ENCODE measurements at regions not wholly inside any gene's neighbourhood (a gene's known extent, or its start where the extent isn't known, plus 50 kb on each side); places are given as distances from the start of the nearest gene placed in this dataset.

- TF ChIP-seq CREB1 (IDR thresholded peaks at IDR 0.05; ENCODE audit: low read depth) (no peak), TCF12 (IDR thresholded peaks at IDR 0.05; ENCODE audit: low read depth) (no peak), FOXM1 (IDR thresholded peaks at IDR 0.05; ENCODE audit: borderline replicate concordance, low read depth) (no peak), EP300 (IDR thresholded peaks at IDR 0.05; ENCODE audit: borderline replicate concordance) (no peak), NFIC (IDR thresholded peaks at IDR 0.05) (no peak), RAD21 (IDR thresholded peaks at IDR 0.05; ENCODE audit: low read depth) (no peak), EGR1 (IDR thresholded peaks at IDR 0.05) (no peak)
Observed at GRCh38 chr15:35159170-35159569, 74.1 kb upstream of the NANOGP8 start.

- TF ChIP-seq CEBPB (IDR thresholded peaks at IDR 0.05) (no peak), USF1 (IDR thresholded peaks at IDR 0.05) (no peak), FOXM1 (IDR thresholded peaks at IDR 0.05; ENCODE audit: borderline replicate concordance, low read depth) (no peak), TEAD4 (IDR thresholded peaks at IDR 0.05) (no peak), TCF12 (IDR thresholded peaks at IDR 0.05; ENCODE audit: low read depth) (no peak), EGR1 (IDR thresholded peaks at IDR 0.05) (no peak), RAD21 (IDR thresholded peaks at IDR 0.05; ENCODE audit: low read depth) (no peak), CREB1 (IDR thresholded peaks at IDR 0.05; ENCODE audit: low read depth) (no peak), YY1 (IDR thresholded peaks at IDR 0.05; ENCODE audit: low read depth) (no peak), TAF1 (IDR thresholded peaks at IDR 0.05; ENCODE audit: low read depth) (no peak), NFIC (IDR thresholded peaks at IDR 0.05) (no peak), MAX (IDR thresholded peaks at IDR 0.05) (no peak), REST (IDR thresholded peaks at IDR 0.05; ENCODE audit: low read depth) (no peak), ZBTB7A (IDR thresholded peaks at IDR 0.05; ENCODE audit: low read depth) (no peak), EP300 (IDR thresholded peaks at IDR 0.05; ENCODE audit: borderline replicate concordance) (no peak)
Observed at GRCh38 chr15:35151782-35152181, 66.7 kb upstream of the NANOGP8 start.

GRCh38 chr15:35151381-35151780 lies 66.3 kb upstream of the NANOGP8 start:
- TF ChIP-seq RAD21 (IDR thresholded peaks at IDR 0.05; ENCODE audit: low read depth) (no peak), TAF1 (IDR thresholded peaks at IDR 0.05; ENCODE audit: low read depth) (no peak), CREB1 (IDR thresholded peaks at IDR 0.05; ENCODE audit: low read depth) (no peak), YY1 (IDR thresholded peaks at IDR 0.05; ENCODE audit: low read depth) (no peak), REST (IDR thresholded peaks at IDR 0.05; ENCODE audit: low read depth) (no peak), EP300 (IDR thresholded peaks at IDR 0.05; ENCODE audit: borderline replicate concordance) (no peak), EGR1 (IDR thresholded peaks at IDR 0.05) (no peak), NFIC (IDR thresholded peaks at IDR 0.05) (no peak), FOXM1 (IDR thresholded peaks at IDR 0.05; ENCODE audit: borderline replicate concordance, low read depth) (no peak), ZBTB7A (IDR thresholded peaks at IDR 0.05; ENCODE audit: low read depth) (no peak), MAX (IDR thresholded peaks at IDR 0.05) (no peak), CEBPB (IDR thresholded peaks at IDR 0.05) (no peak)

GRCh38 chr15:35150361-35150760 lies 65.3 kb upstream of the NANOGP8 start:
- no peak for TF ChIP-seq TEAD4 (IDR thresholded peaks at IDR 0.05)
- TF ChIP-seq EP300 (IDR thresholded peaks at IDR 0.05; ENCODE audit: borderline replicate concordance) = no peak
- no peak for TF ChIP-seq TCF12 (IDR thresholded peaks at IDR 0.05; ENCODE audit: low read depth)
- TF ChIP-seq CREB1 (IDR thresholded peaks at IDR 0.05; ENCODE audit: low read depth) = no peak
- TF ChIP-seq YY1 (IDR thresholded peaks at IDR 0.05; ENCODE audit: low read depth) = no peak
- no peak for TF ChIP-seq EGR1 (IDR thresholded peaks at IDR 0.05)
- no peak for TF ChIP-seq CEBPB (IDR thresholded peaks at IDR 0.05)
- TF ChIP-seq RAD21 (IDR thresholded peaks at IDR 0.05; ENCODE audit: low read depth) = no peak
- TF ChIP-seq FOXM1 (IDR thresholded peaks at IDR 0.05; ENCODE audit: borderline replicate concordance, low read depth) = no peak
- TF ChIP-seq NFIC (IDR thresholded peaks at IDR 0.05) = no peak
- TF ChIP-seq MAX (IDR thresholded peaks at IDR 0.05) = no peak
- no peak for TF ChIP-seq TAF1 (IDR thresholded peaks at IDR 0.05; ENCODE audit: low read depth)
- TF ChIP-seq USF1 (IDR thresholded peaks at IDR 0.05) = no peak
- TF ChIP-seq ZBTB7A (IDR thresholded peaks at IDR 0.05; ENCODE audit: low read depth) = no peak
- no peak for TF ChIP-seq REST (IDR thresholded peaks at IDR 0.05; ENCODE audit: low read depth)

All from Ishikawa (cell line).